ENCODE measurements at regions not wholly inside any gene's neighbourhood (a gene's known extent, or its start where the extent isn't known, plus 50 kb on each side); places are given as distances from the start of the nearest gene placed in this dataset.
A peak's percentile ranks its signal among the peaks of the same experiment; 100 is the strongest.

DNA sequence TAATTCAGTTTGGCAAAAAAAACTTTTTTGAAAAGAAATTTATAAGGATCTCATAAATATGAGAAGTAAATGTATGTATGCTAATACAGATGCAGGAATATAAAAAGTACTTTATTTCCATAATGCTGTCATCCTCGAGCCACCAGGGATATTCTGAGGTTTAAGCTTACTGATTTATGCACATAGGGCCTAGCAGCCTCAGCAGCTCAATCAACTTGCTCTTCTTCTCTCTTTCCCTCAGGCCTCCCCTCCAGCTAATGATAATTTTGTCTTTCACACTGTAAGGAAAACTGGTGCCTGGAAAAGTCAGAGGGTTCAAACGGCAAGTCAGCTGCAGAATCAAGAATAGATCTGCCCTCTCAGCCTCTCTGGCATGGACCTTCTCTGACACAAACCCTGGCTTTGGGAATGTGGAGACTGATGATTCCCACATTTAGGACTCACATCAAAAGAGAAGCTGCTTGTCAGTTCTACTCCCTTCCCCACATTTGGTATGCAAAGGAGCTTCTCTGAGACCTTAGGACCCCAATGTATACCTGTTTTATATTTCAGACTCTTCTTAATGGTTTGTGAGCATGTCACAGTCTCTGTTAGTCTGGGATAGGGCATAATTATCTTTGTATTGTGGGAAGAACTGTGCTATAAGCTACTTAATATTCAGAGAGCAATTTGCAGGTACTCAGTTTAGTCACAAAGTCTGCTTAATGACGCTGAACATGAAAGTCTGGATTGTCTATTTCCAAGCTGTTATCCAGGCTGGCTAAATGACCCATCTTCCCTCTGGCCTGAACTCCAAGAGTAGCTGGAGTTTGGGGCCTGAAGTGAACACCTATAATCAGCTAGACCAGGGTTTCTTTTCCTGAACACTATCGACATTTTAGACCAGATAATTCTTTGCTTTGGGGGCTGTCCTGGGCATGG, 52.1 kb upstream of the DIPK1A start:
- no peak for DNase-seq

DNA sequence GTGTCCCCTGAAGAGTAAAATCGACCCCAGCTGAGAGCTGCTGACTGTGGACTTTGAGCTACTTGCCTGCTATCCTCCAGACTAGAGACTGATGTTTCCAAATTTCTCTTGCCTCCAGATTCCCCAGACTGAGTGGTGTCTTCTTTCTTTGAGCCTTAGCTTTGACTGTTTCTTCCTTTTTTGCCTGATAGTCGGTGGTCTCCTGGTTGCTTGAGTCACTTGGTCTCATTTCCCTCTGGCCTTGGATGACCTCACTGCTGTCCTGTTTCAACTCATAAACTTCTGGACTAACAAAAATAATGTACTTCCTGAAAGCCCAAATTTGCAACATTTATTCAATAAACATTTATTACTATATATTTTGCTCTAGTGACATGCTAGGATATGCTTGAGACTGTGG, 52.9 kb upstream of the DIPK1A start:
- no peak for DNase-seq

DNA sequence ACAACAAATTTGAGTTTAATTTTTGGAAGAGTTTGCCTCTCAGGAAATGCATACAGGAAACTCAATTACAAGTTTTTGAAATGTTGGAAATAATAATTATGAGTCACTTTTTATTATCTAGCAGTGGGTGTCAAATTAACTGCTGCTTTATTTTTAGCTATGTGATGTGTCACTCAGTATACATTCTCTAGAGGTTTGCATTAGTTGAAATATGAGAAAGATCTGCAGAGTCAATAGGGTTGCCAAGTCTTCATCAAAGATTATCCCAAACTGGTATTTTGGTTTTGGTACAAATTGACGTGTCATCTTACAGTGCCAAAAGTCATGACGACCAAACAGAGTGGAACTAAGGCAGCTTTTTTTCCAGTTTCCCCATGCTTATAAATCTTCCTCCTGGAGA, 54.3 kb upstream of the DIPK1A start:
- DNase-seq, result no peak

DNA sequence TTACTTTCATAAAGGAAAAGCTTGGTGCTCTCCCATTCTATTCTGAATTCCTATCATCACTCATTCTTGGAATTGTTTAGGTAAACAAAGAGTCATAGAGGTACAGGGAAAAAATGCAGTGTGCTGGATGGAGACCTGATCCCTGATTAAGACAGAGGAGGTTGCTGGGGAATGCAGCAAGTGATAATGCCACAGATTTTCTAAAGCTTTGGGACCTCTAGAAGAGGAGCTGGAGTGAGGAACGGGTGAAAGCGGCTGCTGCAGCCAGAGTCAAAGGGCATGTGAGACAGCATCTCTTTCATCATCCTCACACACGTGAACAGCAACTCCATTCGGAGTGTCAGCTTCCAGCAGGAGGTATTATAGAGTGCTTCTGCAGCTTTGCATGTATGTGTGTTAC, 54.9 kb upstream of the DIPK1A start:
- no peak for DNase-seq

DNA sequence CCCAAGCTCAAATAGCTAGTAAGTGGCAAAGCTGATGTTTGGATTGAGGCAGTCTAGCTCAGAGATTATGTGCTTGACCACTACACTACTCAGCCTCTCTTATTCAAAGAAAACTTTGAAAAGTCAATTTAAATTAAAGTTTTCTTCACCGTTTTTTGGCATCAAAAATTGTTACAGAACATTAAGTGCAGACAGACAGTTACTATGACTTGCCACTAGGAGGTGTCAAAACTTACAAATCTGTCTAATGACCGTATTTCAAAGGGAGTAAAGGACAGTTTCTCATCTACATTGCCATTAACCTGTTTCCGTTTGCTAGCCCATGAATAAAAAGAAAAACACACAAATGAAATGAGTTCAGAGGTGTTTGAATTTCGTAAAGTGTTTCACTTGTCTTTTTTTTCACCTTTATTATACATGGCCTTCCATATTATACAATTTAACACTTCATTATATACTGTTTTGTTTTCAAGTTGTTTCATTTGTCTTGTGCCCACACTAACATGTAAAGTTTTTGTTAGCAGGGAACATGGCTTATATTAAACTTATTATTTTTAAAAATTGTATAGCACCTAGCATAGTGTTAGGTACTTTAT, 57.4 kb upstream of the MTF2 start:
- DNase-seq, result peak; percentile 15

DNA sequence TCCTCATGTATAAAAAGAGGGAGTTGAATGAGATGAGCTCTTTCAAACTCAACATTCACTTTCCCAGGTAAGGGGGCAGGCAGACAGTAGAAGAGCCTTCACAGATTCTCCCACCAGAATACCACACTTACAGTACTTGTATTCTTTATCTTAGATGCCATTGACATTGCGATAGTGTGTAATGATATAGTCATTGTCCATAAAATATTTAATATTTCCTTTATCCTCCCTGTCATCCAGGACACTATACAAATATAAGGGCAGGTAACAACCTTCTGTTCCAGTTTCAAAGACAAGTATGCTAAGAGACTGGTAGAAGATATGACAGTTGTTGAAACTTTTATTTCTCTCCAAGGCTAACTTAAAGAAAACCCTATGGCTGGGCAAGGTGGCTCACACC, 56.5 kb upstream of the MTF2 start:
- no peak for DNase-seq

DNA sequence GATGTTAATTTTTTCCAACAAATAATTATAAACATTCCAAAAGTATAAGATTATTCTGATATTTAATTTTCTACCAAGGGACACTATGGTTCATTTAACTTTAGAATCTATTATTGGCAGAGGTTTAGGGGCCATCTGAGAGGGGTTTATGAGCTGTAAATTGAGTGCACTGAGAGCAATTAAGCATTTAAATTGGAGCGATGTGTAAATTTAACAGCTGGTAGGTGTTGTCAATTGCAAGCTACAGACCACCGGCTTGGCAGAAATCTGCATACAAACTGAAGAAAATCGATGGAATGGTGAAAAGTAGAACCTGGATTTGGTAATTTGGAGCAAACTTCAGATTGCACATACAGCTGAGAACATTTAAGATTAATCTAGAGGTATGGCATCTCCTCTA, 55.8 kb upstream of the MTF2 start:
- DNase-seq, result no peak

DNA sequence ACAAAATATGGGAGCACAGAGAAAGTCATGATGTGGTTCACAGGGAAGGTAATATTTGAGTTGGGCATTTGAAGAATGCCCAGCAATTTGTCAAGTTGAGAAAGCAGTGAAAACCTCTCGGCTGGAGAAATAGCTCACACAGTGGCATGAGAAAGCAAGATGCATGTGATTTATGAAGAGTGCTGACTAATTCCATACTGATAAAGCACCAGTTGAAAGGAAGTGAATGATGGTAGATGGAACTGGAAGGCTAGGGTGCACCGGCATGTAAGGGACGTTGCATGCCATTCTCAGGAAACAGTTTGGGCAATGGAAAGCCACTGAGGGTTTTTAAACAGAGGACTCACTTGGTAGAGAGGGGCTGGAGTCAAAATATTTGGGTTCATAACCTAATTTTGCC, 53.5 kb upstream of the MTF2 start:
- DNase-seq, result no peak

DNA sequence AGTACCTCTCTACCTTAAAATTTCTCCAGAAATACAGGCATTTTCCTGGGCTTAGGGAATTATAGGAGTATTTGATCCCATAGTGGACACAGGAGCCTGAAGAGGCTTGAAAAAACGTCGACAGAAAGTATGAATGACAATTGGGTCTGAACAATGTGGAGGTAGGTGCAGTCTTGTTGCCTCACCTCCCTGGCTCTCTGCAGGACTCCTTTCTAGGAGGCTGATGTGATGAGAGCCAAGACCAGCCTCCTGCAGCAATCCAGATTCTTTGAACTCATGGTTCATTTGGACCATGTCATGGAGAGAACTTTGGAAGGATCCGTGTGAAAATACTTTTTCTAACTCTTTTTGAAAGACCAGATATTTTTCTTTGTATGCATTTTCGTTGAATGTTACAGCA, 50.5 kb upstream of the MTF2 start:
- DNase-seq, result no peak
